Head of caudate nucleus (tissue), 42 donors: ENCODE measurements at regions not wholly inside any gene's neighbourhood (a gene's known extent, or its start where the extent isn't known, plus 50 kb on each side); places are given as distances from the start of the nearest gene placed in this dataset.

ENCODE experiments used
- DNase-seq, 42 donors: peaks; one replicate each; pipeline versions ENCODE4 v3.0.0 to v3.0.0-alpha.2; 2020 to 2021; ENCODE audit warnings: mixed read lengths in 7 of 42
- intact Hi-C: fragments of 100-400 bp; cut with DNase I; formaldehyde crosslinking; loops from one replicate; pipeline ENCODE4 v1.15.0; 2022

DNA sequence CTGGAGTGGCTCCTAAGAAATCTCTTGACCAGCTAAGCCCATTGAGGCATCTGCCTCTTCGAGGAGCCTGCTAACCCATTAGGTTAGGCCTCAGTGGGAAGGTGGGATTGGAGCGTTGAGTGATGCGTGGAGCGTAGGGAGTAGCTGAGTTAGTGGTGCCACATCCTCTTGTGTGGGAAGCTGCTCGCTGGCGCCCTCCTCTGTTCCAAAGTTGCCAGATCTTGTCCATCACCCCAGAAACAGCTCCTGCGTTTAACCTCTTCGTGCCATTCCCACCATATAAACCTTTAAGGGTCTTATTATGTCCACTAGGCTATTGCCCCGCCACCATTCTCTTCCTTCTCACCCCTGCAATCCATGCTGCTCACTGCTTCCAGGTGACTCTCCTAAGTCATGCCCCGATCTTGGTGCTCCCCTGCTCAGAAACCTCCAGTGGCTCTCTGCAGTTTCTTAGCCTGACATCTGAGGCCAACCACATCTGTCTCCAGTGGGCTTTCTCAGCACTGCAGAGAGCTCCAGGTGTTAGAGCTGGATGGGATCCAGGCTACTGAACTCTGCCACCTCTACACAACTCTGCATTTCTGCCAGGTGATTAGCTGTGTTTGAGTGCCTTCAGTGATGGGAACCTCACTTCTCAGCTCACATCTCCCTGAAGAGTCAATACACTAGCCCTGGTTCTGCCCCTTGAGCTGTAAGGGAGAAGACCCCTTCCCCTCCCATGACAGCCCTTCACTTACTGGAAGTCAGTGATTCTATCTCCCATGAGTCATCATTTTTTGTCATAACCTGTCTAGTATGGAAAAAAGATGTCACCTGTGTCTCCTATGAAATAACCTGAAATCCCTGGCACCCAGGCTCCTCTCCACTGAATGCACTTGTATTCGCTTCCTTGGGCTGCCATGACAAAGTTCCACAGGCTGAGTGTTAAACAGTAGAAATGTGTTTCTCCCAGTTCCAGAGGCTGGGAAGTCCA is 65.0 kb upstream of the FGFR2 start:
- DNase-seq: peak in 35 of 42 donors; percentile 18 to 85 (median 55)
- intact Hi-C loops: no loop called here

DNA sequence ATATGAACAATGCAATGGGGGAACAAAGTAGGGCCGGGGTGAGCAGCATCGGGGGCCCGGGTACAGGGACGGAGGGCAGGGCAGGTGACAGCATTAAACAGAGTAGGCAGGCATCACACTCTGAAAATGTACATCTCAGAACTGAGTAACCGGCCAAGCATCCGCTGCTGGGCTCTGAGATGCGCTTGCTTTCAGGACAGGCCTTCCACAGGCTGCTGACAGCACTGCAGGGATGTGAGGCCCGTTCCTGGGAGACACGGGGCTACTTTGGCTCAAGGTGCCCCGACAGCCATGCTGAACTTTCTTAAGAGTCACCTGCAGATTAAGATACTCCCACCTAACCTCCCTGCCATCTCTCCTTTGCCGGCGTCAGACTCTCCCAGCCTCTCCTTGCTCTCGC is 64.3 kb upstream of the FGFR2 start:
- intact Hi-C loops: no loop called here
- no peak for DNase-seq

DNA sequence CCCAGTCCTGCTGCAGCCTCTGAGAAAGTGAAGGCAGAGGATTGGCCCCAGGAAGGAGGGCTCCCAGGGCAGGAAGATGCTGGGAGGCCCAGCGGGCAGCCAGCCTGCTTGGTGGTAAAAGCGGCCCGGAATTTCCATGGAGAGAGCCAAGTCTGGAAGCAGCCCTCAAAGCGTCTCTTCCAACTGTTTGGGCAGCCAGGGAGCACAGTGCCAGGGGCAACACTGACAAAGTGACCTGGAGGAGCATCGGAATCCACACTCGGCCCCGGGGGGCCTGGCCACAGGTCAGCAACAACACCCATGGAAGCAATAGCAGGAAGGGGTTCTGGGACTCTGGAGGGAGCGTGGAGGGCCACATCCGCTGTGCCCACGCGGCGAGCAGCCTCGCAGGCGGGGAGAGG is 63.2 kb upstream of the FGFR2 start:
- DNase-seq: peak in 10 of 42 donors; percentile 4 to 49 (median 20)
- intact Hi-C loops: no loop called here

DNA sequence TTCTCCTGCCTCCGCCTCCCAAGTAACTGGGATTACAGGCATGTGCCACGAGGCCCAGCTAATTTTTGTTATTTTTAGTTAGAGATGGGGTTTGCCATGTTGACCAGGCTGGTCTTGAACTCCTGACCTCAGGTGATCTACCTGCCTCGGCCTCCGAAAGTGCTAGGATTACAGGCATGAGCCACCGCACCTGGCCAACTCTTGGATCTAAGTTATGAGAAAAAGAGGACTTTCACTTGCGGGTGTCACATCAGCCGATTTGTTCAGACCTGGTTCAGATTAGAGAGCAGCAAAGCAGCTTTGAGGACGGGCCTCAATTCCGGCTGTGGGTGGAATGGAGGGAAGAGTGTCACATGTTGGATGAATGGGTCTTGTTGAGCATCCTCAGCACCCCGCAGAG is 61.0 kb upstream of the FGFR2 start:
- DNase-seq: no peak
- intact Hi-C loops: no loop called here

DNA sequence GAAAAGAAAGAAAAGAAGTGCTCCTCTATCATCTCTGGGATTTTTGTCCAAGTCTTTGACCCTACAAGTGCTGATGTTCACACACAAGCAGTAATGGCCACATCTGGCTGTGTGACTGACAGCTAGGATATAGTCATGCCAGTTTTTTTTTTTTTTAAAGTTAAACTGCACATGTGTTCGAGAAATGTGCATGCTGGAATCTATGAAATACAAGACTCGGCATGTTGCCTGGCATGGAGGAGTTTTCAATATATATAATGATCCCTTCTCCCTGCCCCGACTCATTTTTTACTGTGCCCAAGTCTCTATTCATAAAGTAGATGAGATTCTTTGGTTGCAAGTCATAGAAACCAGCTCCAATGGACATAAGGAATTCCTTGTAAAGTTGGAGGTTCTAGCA is 60.4 kb upstream of the FGFR2 start:
- no peak for DNase-seq
- intact Hi-C loops: no loop called here

DNA sequence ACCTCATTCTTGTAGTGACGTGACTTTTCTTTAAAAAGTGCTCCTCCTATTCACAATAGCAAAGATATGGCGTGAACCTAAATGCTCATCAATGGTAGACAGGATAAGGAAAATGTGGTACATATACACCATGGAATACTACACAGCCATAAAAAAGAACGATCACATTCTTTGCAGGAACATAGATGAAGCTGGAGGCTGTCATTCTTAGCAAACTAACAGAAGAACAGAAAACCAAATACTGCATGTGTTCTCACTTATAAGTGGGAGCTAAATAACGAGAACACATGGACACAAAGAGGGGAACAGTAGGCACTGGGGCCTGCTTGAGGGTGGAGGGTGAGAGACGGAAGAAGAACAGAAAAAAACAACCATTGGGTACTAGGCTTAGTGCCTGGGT is 59.9 kb upstream of the FGFR2 start:
- intact Hi-C loops: no loop called here
- no peak for DNase-seq

DNA sequence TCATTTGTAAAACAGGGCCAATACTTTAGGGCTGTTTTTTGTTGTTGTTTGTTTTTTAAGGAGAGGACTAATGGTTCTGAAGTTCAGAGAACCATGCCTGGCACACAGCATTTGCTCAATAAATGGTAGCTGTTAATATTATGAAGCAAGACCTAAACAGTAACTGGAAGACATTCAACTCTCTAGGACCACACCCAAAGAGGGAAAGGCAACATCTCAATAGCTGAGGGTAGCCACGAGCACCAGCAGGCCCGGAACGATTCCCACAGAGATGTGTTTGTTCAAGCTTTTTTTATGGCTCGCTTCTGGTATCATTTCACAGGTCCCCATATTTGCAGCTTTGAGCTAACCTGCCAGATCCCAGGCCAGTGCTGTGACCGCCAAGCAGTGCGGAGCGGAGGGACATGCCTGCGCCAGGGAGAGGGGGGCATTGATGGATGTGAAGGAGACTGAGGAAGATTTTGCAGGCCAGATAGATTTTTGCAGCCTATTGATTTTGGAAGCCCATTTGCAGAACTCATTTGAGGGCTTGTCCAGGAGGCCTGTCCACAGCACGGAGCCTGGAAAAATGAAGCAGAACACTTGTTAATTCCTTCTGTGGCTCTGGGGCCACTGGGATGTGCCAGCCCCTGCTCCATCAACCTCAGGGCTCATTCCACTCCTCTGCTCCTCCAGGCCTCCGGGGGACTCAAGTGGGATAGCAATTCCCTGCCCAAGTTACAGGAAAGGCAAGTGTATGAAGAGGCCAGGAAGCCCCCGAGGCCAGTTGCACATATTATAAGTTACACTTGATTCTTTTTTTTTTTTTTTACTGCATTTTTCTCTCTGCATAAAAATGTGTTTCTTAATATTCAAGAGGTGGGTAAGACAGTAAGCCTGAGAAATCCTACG is 57.3 kb upstream of the FGFR2 start:
- intact Hi-C loops: no loop called here
- no peak for DNase-seq

DNA sequence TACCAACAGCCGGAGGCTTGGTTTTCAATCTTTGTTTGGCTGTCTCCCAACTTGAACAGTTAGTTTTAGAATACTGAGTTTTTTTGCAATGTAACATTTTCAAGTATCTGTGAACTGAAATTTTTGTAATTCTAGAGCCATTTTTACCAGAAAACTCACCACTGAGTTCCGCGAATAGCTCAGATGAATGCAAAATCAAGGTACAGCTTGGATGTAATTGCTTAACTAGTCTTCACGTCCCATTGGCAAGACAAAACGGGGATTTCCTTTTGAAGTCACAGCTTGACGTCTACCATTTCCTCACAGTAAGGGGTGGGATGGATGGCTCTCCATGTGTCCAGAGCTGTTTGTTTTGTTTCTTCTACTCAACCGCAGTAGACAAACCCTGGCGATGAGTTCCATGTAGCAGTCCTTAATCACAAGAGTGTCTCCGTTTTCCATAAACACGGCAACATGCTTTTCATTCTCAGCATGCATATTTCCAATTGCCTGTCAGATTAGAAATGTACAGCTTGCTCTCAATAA is 55.8 kb upstream of the FGFR2 start:
- intact Hi-C loops: no loop called here
- DNase-seq: no peak

DNA sequence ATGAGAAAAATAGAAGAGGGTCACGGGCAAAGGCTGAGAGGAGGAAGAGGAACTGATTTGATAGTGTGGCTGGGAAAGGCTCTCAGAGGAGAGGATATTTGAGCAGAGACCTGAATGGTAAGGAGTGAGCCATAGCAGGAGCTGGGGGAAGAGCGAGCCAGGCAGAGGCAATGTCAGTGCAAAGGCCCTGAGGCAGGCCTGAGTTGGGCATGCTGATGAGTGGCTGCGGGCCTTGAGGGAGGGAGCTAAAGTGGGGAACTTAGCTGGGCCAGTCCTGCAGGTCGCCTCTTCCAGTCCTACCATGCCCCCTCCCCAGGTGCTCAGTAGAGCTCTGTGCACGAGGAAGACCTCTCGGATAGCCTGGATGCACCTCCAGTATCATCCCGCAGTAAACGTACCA is 55.4 kb upstream of the FGFR2 start:
- DNase-seq: no peak
- intact Hi-C loops: no loop called here

DNA sequence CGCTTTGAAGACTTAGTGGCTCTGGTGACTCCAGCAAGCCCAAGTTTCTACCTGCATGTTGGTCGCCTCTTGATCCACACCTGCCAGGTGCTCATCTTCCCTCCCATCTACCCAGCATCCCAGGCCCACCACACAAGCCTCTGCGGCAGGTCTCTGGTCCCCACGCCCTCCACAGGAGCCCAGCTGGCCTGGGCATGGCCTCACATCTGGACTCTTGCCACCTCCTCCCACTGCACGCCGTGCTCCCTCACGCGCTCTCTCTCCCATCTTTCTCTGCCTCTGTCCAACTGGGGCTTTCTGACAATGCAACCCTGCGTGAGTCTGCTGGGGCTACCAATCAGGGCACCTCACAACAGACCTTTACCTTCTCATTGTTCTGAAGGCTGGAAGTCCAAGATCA is 50.2 kb upstream of the FGFR2 start:
- intact Hi-C loops: no loop called here
- DNase-seq: peak in 31 of 42 donors; percentile 14 to 82 (median 49)

DNA sequence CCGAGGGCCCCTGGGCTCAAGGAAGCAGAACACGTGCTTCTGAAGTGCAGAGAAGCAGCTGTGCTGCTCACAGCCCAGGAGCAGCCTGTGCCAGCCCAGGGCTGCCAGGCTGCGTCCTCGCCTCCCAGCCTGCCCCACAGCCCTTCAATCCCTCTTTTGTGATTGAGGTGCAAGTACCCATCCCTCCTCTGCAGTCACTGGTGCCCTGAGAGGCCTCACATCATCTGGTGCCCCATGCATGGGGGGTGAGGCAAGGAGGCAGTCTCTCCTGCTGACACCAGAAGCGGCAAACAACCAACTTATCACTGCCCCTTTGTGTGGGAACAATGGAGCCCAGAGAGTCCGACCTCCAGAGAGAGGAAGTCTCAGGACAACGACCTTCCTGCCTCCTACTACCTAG is 49.8 kb upstream of the FGFR2 start:
- DNase-seq: peak; percentile 6 to 83 (median 55)
- intact Hi-C loops: no loop called here
